ENCODE measurements at regions not wholly inside any gene's neighbourhood (a gene's known extent, or its start where the extent isn't known, plus 50 kb on each side); places are given as distances from the start of the nearest gene placed in this dataset.

DNA sequence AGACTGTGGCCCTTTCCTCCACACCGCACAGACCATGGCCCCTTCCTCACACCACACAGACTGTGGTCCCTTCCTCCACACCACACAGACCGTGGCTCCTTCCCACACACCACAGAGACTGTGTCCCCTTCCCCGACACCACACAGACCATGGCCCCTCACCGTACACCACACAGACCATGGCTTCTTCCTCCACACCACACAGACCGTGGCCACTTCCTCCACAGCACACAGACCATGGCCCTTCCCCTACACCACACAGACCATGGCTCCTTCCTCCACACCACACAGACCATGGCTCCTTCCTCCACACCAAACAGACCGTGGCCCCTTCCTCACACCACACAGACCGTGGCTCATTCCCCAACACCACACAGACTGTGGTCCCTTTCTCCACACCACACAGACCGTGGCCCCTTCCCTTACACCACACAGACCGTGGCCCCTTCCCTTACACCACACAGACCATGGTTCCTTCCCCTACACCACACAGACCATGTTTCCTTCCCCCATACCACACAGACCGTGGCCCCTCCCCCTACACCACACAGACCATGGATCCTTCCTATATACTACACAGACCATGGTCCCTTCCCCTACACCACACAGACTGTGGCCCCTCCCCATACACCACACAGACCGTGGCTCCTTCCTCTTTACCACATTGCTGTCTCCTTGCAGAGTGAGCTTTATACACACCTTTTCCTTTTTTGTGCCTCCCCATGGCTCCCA is 297.5 kb upstream of the FOXF1 start:
- DNase-seq (ENCODE audit: insufficient read length, low spot score) (no peak), FAIRE-seq (no peak)
- TF ChIP-seq POLR2A (IDR thresholded peaks at IDR 0.05; ENCODE audit: low read depth, low read length): no peak

DNA sequence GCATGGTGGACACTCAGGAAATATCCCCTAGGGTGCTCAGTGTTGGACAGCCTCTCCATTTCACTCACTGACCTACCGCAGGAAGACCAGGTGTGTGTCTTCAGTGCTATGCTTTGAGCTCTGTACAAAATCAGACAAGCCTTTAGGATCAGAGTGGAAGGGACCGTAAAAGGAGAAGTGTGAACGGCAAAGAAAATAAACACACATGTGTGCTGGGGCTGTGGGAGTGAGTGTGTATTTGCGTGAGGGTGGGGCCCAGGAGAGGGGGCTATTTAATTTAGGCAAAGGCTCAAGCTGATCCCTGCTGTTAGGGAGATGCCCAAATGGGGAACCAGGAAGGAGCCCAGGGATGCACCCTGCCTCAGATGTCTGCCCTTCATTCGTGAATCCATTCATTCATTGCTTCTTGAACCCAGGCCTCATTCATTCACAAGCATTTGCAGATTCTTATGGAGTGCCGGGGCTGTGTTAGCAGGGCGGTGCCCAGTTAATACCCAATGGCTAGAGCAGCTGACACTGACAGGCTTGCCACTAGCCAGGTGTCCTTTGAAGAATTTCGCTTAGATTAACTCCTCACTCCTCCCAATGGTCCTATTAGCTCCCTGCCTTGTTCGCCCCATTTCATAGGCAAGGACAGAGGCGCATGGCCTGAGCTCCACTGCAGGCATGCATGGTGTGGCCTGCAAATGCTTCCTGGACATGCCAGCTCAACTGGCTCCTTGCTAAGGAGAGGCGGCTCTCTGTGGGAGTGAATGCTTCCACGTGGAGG is 296.7 kb upstream of the FOXF1 start:
- TF ChIP-seq POLR2A (IDR thresholded peaks at IDR 0.05; ENCODE audit: low read depth, low read length): no peak
- FAIRE-seq (no peak), DNase-seq (ENCODE audit: insufficient read length, low spot score) (no peak)

- no peak for FAIRE-seq
- no peak for TF ChIP-seq POLR2A (IDR thresholded peaks at IDR 0.05; ENCODE audit: low read depth, low read length)
- no peak for DNase-seq (ENCODE audit: insufficient read length, low spot score)
Measured at GRCh38 chr16:86214326-86215232, 295.7 kb upstream of the FOXF1 start.

DNA sequence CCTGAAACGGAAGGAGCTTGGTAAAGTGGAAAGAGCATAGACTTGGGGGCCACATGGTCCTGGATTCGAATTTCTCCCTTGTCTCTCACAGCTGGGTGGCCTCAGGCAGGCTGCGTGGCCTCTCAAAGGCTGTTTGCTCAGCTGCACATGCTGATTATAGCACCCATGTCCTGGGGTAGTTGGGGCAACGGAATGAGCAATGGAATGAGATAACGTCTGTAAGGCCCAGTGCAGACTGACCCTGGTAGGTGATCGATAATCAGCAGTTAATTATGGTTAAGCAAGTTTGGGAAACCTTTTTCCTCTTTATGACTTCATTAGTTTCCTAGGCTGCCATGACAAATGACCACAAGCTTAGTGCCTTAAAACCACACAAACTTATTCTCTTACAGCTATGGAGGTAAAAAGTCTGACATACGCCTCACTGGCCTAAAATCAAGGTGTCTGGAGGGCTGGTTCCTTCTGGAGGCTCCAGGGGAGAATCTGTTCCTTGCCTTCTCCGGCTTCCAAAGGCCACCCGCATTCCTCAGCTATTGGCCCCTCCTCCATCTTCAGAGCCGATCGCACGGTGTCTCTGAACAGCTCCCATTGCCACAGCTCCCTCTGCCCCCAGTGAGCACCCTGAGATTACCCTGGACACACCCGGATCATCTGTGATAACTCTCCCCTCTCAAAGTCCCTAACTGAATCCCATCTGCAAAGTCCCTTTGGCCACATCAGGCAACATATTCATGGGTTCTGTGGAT is 294.9 kb upstream of the FOXF1 start:
- no peak for TF ChIP-seq POLR2A (IDR thresholded peaks at IDR 0.05; ENCODE audit: low read depth, low read length)
- no peak for FAIRE-seq
- DNase-seq (ENCODE audit: insufficient read length, low spot score): no peak

GRCh38 chr16:86215979-86216585 is 294.2 kb upstream of the FOXF1 start:
- FAIRE-seq: no peak
- no peak for DNase-seq (ENCODE audit: insufficient read length, low spot score)
- no peak for TF ChIP-seq POLR2A (IDR thresholded peaks at IDR 0.05; ENCODE audit: low read depth, low read length)

GRCh38 chr16:86216591-86216990 is 293.7 kb upstream of the FOXF1 start:
- TF ChIP-seq POLR2A (IDR thresholded peaks at IDR 0.05; ENCODE audit: low read depth, low read length): no peak
- FAIRE-seq (no peak), DNase-seq (ENCODE audit: insufficient read length, low spot score) (no peak)

- no peak for FAIRE-seq
- DNase-seq (ENCODE audit: insufficient read length, low spot score): no peak
- no peak for TF ChIP-seq POLR2A (IDR thresholded peaks at IDR 0.05; ENCODE audit: low read depth, low read length)
Measured at GRCh38 chr16:86217001-86217890, 293.1 kb upstream of the FOXF1 start.

- no peak for DNase-seq (ENCODE audit: insufficient read length, low spot score)
- TF ChIP-seq POLR2A (IDR thresholded peaks at IDR 0.05; ENCODE audit: low read depth, low read length): no peak
- FAIRE-seq: no peak
Measured at GRCh38 chr16:86217891-86218270, 292.4 kb upstream of the FOXF1 start.

DNA sequence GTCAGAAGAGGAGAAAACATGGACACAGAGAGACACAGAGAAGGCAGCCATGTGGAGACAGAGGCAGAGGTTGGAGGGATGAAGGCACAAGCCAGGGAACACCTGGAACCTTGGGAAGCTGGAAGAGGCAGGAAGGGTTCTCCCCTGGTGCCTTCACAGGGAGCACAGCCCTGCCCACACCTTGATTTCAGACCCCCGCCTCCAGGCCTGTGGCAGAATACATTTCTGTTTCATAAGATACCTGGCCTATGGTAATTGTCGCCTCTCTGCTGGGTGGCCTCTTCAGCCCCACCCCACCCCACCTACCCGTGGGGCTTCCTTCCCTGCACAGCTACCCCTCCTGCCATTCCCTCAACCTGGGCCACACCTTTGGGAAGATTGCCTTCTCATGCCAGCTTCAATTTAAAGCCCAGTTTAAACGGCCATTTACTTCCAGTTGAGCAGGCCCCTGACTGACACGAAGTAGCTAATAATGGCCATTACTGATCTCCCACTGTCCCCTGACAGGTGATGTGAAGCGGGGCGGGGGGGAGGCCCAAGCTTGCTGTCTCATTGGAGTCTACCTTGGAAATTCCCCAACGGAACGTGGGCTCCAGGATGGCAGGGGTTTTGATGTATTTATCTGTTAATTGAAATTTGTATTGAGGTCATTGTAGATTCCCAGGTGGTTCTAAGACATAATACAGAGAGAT is 291.7 kb upstream of the FOXF1 start:
- DNase-seq (ENCODE audit: insufficient read length, low spot score) (no peak), FAIRE-seq (no peak)
- no peak for TF ChIP-seq POLR2A (IDR thresholded peaks at IDR 0.05; ENCODE audit: low read depth, low read length)

DNA sequence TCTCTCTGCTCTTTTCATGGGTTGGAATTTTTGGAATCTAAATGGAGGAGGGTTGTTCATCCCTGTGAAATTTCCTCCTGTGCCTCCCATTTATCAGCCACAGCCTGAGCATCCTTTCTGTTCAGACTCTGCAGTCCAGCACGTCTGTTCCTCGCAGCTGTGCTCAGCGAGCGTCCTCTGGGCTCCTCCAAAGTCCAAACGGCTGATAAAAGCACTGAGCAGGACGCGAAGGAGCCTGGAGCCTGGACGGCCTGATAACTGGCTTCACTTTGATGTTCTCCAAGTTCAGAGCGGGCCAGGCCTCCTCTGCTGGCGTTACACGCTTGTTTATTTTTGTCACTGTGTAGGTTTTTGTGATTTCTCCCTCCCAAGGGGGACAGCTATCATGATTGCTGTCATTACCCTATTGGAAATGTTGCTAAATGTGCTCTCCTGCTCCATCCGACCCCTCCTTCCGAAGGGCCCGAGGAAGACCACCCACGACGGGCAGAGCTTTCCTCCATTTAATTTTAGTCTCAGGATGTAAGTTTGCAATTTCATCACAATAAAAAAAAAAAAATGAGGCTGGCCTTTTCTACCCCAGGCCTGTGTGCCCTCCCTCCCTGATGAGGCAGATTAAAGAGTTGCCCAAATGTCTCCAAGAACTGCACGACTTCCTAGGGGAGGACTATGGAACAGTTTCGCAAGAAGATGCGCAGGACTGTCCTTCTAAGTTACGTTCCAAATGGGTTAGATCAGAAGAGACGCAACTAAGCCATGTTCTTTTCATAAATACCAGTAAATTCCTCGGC is 290.5 kb upstream of the FOXF1 start:
- no peak for FAIRE-seq
- no peak for DNase-seq (ENCODE audit: insufficient read length, low spot score)
- no peak for TF ChIP-seq POLR2A (IDR thresholded peaks at IDR 0.05; ENCODE audit: low read depth, low read length)

DNA sequence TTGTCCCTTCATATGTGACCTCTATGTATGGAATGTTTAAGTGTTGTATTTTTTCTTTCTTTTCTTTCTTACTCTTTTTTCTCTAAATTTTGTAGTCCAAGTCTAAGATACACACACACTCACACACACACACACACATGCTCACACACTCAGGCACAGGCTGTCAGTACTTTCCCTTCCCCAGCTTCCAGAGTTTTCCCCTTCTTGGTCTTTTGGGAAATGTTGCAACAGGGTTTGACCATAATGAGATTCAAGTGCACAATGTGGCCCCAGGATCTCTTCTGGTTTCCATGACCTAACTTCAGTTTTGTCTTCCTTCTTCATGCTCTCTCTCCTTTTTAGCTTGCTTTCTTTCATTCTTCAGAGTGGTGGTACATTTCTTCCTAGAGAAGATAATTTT is 289.8 kb upstream of the FOXF1 start:
- FAIRE-seq: no peak

More for the DNA sequence above, 289.8 kb upstream of the FOXF1 start:
- no peak for TF ChIP-seq POLR2A (IDR thresholded peaks at IDR 0.05; ENCODE audit: low read depth, low read length)
- DNase-seq (ENCODE audit: insufficient read length, low spot score): no peak

Measured in H54 (cell line).